ENCODE measurements at regions not wholly inside any gene's neighbourhood (a gene's known extent, or its start where the extent isn't known, plus 50 kb on each side); places are given as distances from the start of the nearest gene placed in this dataset.

GRCh38 chr6:56693246-56693607 lies 50.5 kb upstream of the DST start:
- Mint-ChIP-seq H3K27ac (peak overlapping the region; percentile 41 to 84 (median 79)), H3K9me3 (peaks cover 0 to 1% (median 0%) of the 10 kb centered on the region in 7 donors), H3K27me3 (ENCODE audit: low read depth in 3 of 3) (no peaks in the 10 kb centered on the region), H3K4me3 (peak overlapping the region in 1 of 2 donors; percentile 4), H3K4me1 (peaks cover 32% of the 10 kb centered on the region), H3K36me3 (no peaks in the 10 kb centered on the region)
- WGBS (ENCODE audit: insufficient coverage), result 50% methylated on average over 3 of the region's 5 CpGs
- Histone ChIP-seq H3K9ac (ENCODE audit: insufficient read depth, low read length, poor library complexity, severe bottlenecking) (no peak overlapping the region), H3K27ac (ENCODE audit: low read depth in 1 of 2, low read length in 2 of 2) (peak overlapping the region in 1 of 2 donors; percentile 75), H2AFZ (ENCODE audit: insufficient read depth, low read depth, low read length, poor library complexity, severe bottlenecking) (peak overlapping the region; percentile 72), H3K36me3 (replicated peaks in 1 of 2; ENCODE audit: control insufficient read depth in 1 of 2, insufficient read depth in 2 of 2, low read length in 2 of 2) (no peaks in the 10 kb centered on the region), H3K4me3 (replicated peaks in 1 of 3; ENCODE audit: low read depth in 2 of 3, low read length in 3 of 3) (no peak overlapping the region), H3K4me2 (replicated peaks; ENCODE audit: extremely low read depth, low read length, poor library complexity, severe bottlenecking) (no peak overlapping the region), H4K20me1 (ENCODE audit: insufficient read depth, low read length) (no peaks in the 10 kb centered on the region), H3K79me2 (ENCODE audit: insufficient read depth, low read length) (no peaks in the 10 kb centered on the region), H3K9me3 (replicated peaks in 1 of 2; ENCODE audit: control insufficient read depth in 1 of 2, insufficient read depth in 1 of 2, low read length in 2 of 2) (no peaks in the 10 kb centered on the region), H3K27me3 (ENCODE audit: control insufficient read depth in 2 of 2, insufficient read depth in 2 of 2, low read length in 2 of 2) (no peaks in the 10 kb centered on the region), H3K4me1 (ENCODE audit: control insufficient read depth in 1 of 2, insufficient read depth in 2 of 2, low read length in 2 of 2) (peaks cover 17 to 18% of the 10 kb centered on the region in 2 donors)
- no peak for TF ChIP-seq CTCF (IDR thresholded peaks at IDR 0.05)
- intact Hi-C loops (cut with micrococcal nuclease), result no loop called here
- no peak for DNase-seq

- no peaks in the 10 kb centered on the region for H3K79me2 ChIP-seq (ENCODE audit: insufficient read depth, low read length)
- H3K9me3 Mint-ChIP-seq, result peaks cover 0 to 1% (median 0%) of the 10 kb centered on the region in 7 donors
- H4K20me1 ChIP-seq (ENCODE audit: insufficient read depth, low read length), result no peaks in the 10 kb centered on the region
- H3K27me3 ChIP-seq (ENCODE audit: control insufficient read depth in 2 of 2, insufficient read depth in 2 of 2, low read length in 2 of 2), result no peaks in the 10 kb centered on the region
- peak overlapping the region; percentile 48 to 85 for H3K4me3 Mint-ChIP-seq
- no peaks in the 10 kb centered on the region for H3K36me3 ChIP-seq (replicated peaks in 1 of 2; ENCODE audit: control insufficient read depth in 1 of 2, insufficient read depth in 2 of 2, low read length in 2 of 2)
- H2AFZ ChIP-seq (ENCODE audit: insufficient read depth, low read depth, low read length, poor library complexity, severe bottlenecking), result peak overlapping the region; percentile 72
- no peak for TF ChIP-seq CTCF (IDR thresholded peaks at IDR 0.05)
- H3K4me1 Mint-ChIP-seq, result peaks cover 32% of the 10 kb centered on the region
- WGBS (ENCODE audit: insufficient coverage), result 28% methylated on average over 4 of the region's 8 CpGs
- peak overlapping the region in 1 of 2 donors; percentile 75 for H3K27ac ChIP-seq (ENCODE audit: low read depth in 1 of 2, low read length in 2 of 2)
- peak overlapping the region; percentile 46 for H3K9ac ChIP-seq (ENCODE audit: insufficient read depth, low read length, poor library complexity, severe bottlenecking)
- H3K4me3 ChIP-seq (replicated peaks in 1 of 3; ENCODE audit: low read depth in 2 of 3, low read length in 3 of 3), result peak overlapping the region; percentile 28 to 59 (median 44)
- no peaks in the 10 kb centered on the region for H3K27me3 Mint-ChIP-seq (ENCODE audit: low read depth in 3 of 3)
- no peaks in the 10 kb centered on the region for H3K36me3 Mint-ChIP-seq
- H3K27ac Mint-ChIP-seq, result peak overlapping the region; percentile 41 to 84 (median 79)
- intact Hi-C loops (cut with micrococcal nuclease), result no loop called here
- DNase-seq, result peak; percentile 15 to 42 (median 19)
- no peaks in the 10 kb centered on the region for H3K9me3 ChIP-seq (replicated peaks in 1 of 2; ENCODE audit: control insufficient read depth in 1 of 2, insufficient read depth in 1 of 2, low read length in 2 of 2)
- H3K4me1 ChIP-seq (ENCODE audit: control insufficient read depth in 1 of 2, insufficient read depth in 2 of 2, low read length in 2 of 2), result peaks cover 17 to 18% of the 10 kb centered on the region in 2 donors
- H3K4me2 ChIP-seq (replicated peaks; ENCODE audit: extremely low read depth, low read length, poor library complexity, severe bottlenecking), result peak overlapping the region; percentile 62
These were observed 50.0 kb upstream of the DST start for GRCh38 chr6:56692523-56693245.
